ENCODE measurements at regions not wholly inside any gene's neighbourhood (a gene's known extent, or its start where the extent isn't known, plus 50 kb on each side); places are given as distances from the start of the nearest gene placed in this dataset.

DNA sequence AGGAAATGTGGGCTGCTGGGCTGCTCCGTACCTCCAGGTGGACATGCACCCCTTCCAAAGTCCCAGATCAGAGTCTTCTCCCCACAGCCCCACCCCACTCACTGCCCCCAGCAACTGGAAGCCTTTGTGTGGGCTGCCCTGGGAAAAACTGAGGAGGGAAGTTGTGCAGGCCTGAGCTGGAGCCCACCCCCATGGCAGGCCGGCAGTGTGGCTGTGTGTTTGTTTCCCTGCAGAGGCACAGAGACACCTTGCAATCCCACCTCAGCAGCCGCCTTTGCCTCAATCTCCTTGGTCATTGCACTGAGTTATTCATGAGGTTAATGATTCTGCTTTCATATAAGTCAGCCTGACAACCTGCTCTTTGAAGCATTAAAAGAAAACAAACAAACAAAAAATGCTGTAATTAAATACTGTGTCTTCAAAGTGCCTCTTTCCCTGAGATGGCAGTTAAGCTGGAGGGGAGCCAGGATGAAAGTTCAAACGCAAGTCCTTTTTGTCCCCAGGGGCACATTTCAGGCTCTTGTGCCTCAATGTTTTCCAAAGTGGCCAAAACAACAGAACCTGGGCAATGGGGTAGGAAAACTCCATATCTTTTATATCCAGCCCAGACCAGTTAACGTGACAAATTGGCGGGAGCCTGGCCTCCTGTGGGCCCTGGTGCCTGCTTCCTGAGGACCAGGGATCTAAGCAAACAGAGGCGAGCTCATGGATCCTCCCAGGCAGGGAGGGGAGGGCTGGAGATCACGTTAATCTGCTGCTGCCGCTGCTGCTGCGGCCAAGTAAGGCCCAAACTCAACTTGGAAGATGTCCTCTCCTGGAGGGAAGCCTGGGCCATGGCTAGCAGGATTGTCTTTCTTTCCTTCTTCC lies 51.9 kb upstream of the TSPAN11 start:
- ATAC-seq (peak in 1 of 2 donors; percentile 38), DNase-seq (no peak)
- intact Hi-C loops (cut with DNase I): no loop called here

DNA sequence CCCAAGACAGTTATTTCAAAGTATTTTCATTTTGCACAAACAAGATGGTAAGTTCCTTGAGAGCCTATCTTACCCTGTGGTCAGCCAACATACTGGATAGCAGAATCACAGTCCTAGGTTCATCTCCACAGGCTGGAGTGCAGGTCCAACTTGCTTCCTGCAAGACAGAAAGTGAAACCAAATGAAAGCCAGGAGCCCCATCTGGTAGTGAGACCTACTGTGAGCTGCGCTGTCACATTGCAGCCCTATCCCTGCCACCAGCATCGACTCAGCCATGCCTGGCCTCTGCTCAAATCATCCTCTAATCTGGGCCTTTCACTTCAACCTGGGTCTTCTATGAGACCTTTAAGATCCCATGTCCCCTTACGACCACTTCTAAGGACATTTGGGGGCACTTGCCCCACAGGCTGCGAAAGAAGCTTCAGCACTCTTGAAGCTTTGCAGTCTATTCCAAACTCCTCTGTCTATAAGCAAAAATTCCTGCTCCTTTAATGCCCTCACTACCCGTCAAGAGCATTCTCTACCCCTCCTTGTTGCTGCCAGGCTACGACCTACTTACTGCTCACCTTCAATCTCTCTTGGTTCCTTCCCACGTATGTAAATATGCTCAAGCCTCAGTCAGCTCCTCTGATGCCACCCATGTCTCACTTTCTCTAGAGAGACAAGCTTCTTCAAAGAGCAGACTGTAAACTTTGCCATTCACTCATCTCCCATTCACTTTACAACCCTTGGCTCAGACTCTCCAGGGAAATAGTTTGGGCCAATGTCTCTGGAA lies 55.9 kb upstream of the TSPAN11 start:
- DNase-seq (no peak), ATAC-seq (no peak)
- intact Hi-C loops (cut with DNase I): no loop called here

GRCh38 chr12:30867415-30867814 lies 59.1 kb upstream of the TSPAN11 start:
- intact Hi-C loops (cut with DNase I): no loop called here

DNA sequence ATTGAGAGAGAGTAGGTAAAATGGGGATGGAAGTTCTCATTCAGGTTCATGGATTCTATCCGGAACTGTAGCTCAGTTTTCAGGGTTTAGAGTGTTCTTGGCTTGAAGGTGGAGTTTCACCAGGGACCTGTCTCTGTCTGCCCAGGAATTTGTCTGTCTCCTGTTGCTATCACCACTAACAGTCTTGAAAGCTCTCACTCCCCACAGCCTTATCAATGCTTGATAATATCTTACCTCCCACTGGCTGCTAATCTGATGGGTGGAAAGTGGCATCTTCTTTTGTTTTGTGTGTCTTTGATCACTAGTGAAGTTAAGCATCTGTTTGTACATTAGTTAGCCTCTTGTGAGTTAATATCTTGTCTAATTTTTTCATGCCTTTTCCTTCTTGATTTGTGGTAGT lies 60.3 kb upstream of the TSPAN11 start:
- intact Hi-C loops (cut with DNase I): no loop called here
- DNase-seq: no peak

More at GRCh38 chr12:30867415-30867814, 59.1 kb upstream of the TSPAN11 start:
- no peak for DNase-seq
- ATAC-seq: no peak

GRCh38 chr12:30863839-30864238 lies 62.7 kb upstream of the TSPAN11 start:
- DNase-seq (no peak), ATAC-seq (no peak)
- intact Hi-C loops (cut with DNase I): no loop called here

More for the DNA sequence above, 60.3 kb upstream of the TSPAN11 start:
- no peak for ATAC-seq

GRCh38 chr12:30862486-30862885 lies 64.1 kb upstream of the TSPAN11 start:
- ATAC-seq (peak; percentile 82 to 94), DNase-seq (peak; percentile 65)
- intact Hi-C loops (cut with DNase I): no loop called here

- intact Hi-C loops (cut with DNase I): no loop called here
- DNase-seq: no peak
- ATAC-seq: no peak
Observed at GRCh38 chr12:30859226-30859625, 67.3 kb upstream of the TSPAN11 start.

DNA sequence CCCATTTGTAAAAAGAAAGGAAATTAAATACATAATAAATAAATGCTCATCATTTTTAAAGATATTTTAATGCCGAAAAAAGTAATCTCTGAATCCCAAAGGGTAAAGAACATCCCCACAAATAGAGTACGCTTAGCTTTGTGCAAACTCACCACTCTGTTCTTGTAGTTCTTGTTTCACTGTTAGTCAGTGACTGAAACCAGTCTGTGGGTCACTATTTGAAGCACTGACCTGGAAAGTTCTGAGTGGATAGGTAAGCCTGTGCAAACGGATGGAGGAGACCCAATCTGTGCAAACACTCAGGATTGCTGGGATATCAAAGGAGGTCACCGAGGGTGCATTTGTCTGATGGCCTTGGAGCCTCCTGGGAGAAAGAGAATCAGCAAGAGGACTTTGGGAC lies 68.1 kb upstream of the TSPAN11 start:
- intact Hi-C loops (cut with DNase I): no loop called here
- ATAC-seq (no peak), DNase-seq (no peak)

GRCh38 chr12:30853561-30854133 lies 72.9 kb upstream of the TSPAN11 start:
- intact Hi-C loops (cut with DNase I): loop anchor here in 1 of 2 donors (5.0 kb wide), 1 partner anchor 134 kb away; no protein-coding TSS in a partner anchor
- no peak for DNase-seq

DNA sequence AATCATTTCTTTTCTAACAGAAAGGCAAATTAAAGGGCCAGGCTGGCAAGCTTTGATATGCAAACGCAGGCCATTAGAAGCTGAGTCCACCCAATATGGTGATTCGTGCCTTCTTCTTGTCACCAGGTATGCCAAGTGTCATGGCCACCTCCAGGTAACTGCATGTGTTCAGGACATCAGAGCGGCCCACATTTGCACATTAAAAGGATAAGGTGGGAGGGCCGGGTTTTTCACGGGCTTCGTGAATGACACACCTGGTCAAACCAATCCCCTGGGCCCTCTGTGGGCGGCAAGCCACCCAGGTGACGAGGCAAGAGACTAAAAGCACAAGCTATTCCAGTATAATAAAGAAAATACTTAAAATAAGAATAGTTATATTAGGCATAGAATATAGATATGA lies 75.9 kb upstream of the TSPAN11 start:
- no peak for ATAC-seq
- intact Hi-C loops (cut with DNase I): loop anchor here (2.0 to 5.0 kb wide), 2 partner anchors 136 to 137 kb away; no protein-coding TSS in a partner anchor
- DNase-seq: no peak

More at GRCh38 chr12:30853561-30854133, 72.9 kb upstream of the TSPAN11 start:
- ATAC-seq: no peak

- intact Hi-C loops (cut with DNase I): loop anchor here (5.0 to 10.0 kb wide), 2 partner anchors 418 to 425 kb away; no protein-coding TSS in a partner anchor
- DNase-seq (no peak), ATAC-seq (peak in 1 of 2 donors; percentile 36)
Observed at GRCh38 chr12:30847259-30847658, 79.3 kb upstream of the TSPAN11 start.

DNA sequence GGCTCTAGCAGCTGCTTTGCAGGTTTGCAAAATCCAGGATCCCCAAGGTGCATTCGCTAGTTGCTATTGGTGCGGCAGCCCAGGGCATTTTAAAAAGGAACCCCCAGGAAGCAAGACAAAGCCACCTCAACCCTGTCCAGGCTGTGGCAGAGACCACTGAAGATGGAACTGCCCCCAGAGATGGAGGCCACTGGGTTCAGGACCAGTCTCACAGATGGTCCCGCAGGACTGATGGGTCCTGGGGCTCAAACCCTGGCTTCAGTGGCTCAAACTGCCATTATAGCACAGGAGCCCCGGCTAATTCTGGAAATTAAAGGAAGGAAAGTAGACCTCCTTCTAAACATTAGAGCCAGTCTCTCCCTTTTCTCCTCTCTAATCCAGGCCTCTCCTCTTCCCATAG lies 79.8 kb upstream of the TSPAN11 start:
- ATAC-seq (no peak), DNase-seq (no peak)
- intact Hi-C loops (cut with DNase I): loop anchor here (5.0 to 10.0 kb wide), 2 partner anchors 418 to 426 kb away; no protein-coding TSS in a partner anchor

DNA sequence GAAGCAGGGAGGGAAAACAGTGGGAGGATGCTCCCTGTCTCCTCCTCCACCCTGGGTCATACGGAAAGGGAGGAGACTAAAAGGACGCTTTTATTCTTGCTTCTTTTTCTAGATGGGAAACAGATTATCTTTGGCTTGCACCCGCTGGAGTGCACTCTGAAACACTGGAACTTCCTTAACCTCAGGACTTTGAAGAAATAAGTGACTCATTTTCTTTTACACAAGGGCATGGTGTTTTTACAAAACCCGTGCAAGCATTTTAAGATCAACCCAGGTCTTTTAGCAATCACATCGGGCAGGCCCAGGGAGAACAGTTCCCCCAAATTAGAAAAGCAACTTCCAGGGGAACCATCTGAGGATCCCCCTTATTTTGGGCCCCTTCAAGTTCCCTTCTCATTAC lies 80.9 kb upstream of the TSPAN11 start:
- DNase-seq (no peak), ATAC-seq (no peak)
- intact Hi-C loops (cut with DNase I): loop anchor here (5.0 to 10.0 kb wide), 2 partner anchors 419 to 427 kb away; no protein-coding TSS in a partner anchor

- DNase-seq: no peak
- ATAC-seq: no peak
- intact Hi-C loops (cut with DNase I): loop anchor here in 1 of 2 donors (10.0 kb wide), 1 partner anchor 422 kb away; no protein-coding TSS in a partner anchor
Observed at GRCh38 chr12:30843211-30843610, 83.3 kb upstream of the TSPAN11 start.

DNA sequence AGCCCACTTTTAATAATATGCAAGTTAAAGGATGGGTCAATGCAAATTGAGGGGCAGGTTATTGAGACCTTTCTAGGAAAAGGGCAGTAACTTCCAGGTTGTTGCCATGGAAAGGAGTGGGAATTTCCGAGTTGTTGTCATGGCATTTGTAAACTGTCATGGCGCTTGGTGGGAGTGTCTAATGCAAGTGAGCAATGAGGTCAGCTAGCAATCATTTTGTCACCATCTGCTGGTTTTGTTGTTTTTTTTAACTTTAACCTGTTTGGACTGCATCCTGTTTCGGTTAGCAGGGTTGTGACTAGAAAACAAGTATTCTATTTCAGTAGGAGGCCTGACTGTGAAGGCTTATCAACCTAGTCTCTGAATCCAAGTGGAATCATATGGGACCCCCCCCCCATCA lies 85.8 kb upstream of the TSPAN11 start:
- DNase-seq (no peak), ATAC-seq (no peak)
- intact Hi-C loops (cut with DNase I): loop anchor here in 1 of 2 donors (10.0 kb wide), 1 partner anchor 424 kb away; no protein-coding TSS in a partner anchor

DNA sequence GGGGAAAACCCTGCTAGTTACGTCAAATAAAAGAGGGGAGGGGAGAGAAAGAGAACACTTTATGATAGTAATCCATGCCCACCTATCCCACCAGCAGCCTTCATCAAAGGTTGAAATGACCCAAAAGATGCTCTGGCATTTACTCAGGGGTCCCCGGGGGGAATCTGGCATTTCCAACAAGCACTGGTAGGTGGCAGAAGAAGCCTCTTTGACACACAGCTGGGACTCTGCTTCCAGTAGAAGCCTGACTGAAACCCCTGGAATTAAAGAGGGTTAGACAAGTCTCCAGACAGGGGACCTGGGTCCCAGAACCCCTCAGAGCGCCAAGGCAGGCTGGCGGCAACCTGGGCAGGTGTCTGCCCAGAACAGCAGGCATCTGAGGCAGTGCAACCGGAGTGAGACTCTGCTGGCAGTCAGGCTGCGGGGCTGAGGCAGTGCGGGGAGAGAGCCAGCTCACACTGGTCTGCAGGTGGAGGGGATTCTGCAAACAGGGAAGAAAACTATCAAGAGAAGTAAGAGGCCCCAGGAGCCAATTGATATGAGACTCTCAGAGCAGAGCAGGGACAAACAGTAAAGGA lies 85.0 kb upstream of the CAPRIN2 start:
- no peak for DNase-seq
- intact Hi-C loops (cut with DNase I): loop anchor here in 1 of 2 donors (10.0 kb wide), 1 partner anchor 425 kb away; no protein-coding TSS in a partner anchor

GRCh38 chr12:30837595-30837994 lies 82.8 kb upstream of the CAPRIN2 start:
- ATAC-seq (no peak), DNase-seq (no peak)
- intact Hi-C loops (cut with DNase I): no loop called here

More for the DNA sequence above, 85.0 kb upstream of the CAPRIN2 start:
- ATAC-seq: no peak

DNA sequence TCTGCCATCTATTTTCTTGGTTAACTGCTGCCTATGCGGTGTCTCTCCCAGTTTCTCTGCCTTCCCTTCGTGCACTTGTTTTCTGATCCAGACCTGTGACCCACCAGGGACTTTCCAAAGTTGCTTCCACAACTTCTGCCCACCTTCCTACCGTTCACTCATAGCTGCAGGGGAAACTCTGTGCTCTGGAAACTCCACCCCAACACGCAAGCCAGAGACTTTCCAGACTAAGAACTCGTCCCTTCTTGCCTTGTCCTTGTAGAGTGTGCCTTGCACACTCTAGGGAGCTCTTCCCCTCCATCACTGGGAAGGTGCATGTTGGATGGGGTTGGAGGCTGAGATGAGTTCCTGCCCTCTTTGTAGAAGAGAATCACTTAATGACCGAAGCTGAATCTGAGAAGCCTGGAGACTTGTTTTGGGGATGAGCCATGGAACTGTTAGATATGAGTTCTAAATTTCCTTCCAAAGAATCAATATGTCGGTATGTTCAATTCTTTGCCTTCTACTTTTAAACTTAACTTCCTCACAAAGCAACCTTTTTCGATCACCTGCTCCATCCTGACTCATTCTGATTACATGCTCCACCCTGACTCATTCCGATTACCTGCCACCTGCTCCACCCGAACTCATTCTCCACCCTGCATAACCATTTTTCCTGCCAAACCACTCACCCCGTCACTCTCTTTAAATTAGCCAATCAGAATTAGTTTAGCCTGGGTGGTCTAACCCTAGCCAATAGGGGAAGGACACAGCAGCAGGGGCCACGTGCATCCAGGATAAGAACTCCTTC lies 82.1 kb upstream of the CAPRIN2 start:
- DNase-seq (no peak), ATAC-seq (no peak)
- intact Hi-C loops (cut with DNase I): no loop called here
